K562 (cell line): ENCODE measurements at regions not wholly inside any gene's neighbourhood (a gene's known extent, or its start where the extent isn't known, plus 50 kb on each side); places are given as distances from the start of the nearest gene placed in this dataset.

Source experiments
- ATAC-seq: fragments of 200-7000 bp; cut with Tn5 transposase; 3 replicates; pipeline ENCODE4 v1.9.1; 2020; ENCODE audit warnings: moderate library complexity
- BruUV-seq: library from RNA; stranded (reverse); fragments of 400-500 nt; replicated peaks from 2 replicates; lab custom pipeline; 2021; lab: Mats Ljungman, UMichigan
- CTCF ChIA-PET: fragments of 300-600 bp; formaldehyde crosslinking; extraction: SDS; loops from one replicate; lab custom pipeline; 2021; ENCODE audit warnings: low intra/inter-chr PET ratio; lab: Yijun Ruan, JAX
- POLR2A ChIA-PET: fragments of 300-600, 350-650 bp; sonication (Branson Sonifier 250); formaldehyde crosslinking; extraction: SDS; loops from one replicate; lab custom pipeline; 2021; ENCODE audit warnings: antibody characterized with exemption, inconsistent platforms; lab: Yijun Ruan, JAX
- DNase-seq, 4 experiments: peaks; one replicate each; pipeline versions ENCODE4 v3.0.0 to v3.0.0-alpha.2; 2011 to 2018; ENCODE audit warnings: low spot score in 3 of 4, mixed read lengths in 3 of 4; ENCODE audit errors: extremely low read depth in 1 of 4
- FAIRE-seq: peaks from 2 replicates; lab custom pipeline; 2011; peaks lifted over from hg19 to GRCh38; lab: Jason Lieb, UNC
- H2AFZ ChIP-seq: 2 replicates; pipeline ENCODE4 v1.6.0; 2011; ENCODE audit warnings: low read depth, low read length, control low read depth, inconsistent platforms
- H3K27ac ChIP-seq: fragments of 200-600 bp; 3 replicates; pipeline ENCODE4 v1.8.0; 2011; ENCODE audit warnings: low read depth, mild to moderate bottlenecking, control low read depth, inconsistent platforms, low read length, moderate library complexity, mixed read lengths; ENCODE audit errors: extremely low read depth
- H3K27me3 ChIP-seq, 2 experiments: fragments of 300-600 bp in 1 of 2; 2 replicates in 1 of 2; 3 replicates in 1 of 2; pipeline versions ENCODE4 v1.6.0 to v1.8.0; 2011; ENCODE audit warnings: inconsistent platforms in 2 of 2, low read length in 2 of 2, mild to moderate bottlenecking in 1 of 2, mixed read lengths in 1 of 2, moderate library complexity in 1 of 2; ENCODE audit not compliant: control insufficient read depth in 2 of 2, insufficient read depth in 2 of 2
- H3K36me3 ChIP-seq: fragments of 300-600 bp; 3 replicates; pipeline ENCODE4 v1.8.0; 2011; ENCODE audit warnings: mild to moderate bottlenecking, low read length, inconsistent platforms; ENCODE audit not compliant: control insufficient read depth, insufficient read depth
- H3K4me1 ChIP-seq, 2 experiments: fragments of 200-600 bp in 1 of 2; replicated peaks in 1 of 2; 2 replicates in 1 of 2; 3 replicates in 1 of 2; pipeline versions ENCODE4 v1.5.1 to v1.8.0; 2011; ENCODE audit warnings: inconsistent platforms in 2 of 2, low read length in 2 of 2, mild to moderate bottlenecking in 1 of 2, mixed read lengths in 1 of 2, moderate library complexity in 1 of 2; ENCODE audit not compliant: control insufficient read depth in 2 of 2, insufficient read depth in 2 of 2
- H3K4me2 ChIP-seq: 2 replicates; pipeline ENCODE4 v1.6.1; 2011; ENCODE audit warnings: low read length, control low read depth, inconsistent platforms, mixed read lengths; ENCODE audit not compliant: insufficient read depth
- H3K4me3 ChIP-seq: fragments of 200-600 bp; sonication (generic), shearing (Covaris generic); 2 replicates; pipeline ENCODE4 v1.5.1; 2016; ENCODE audit warnings: control low read depth, inconsistent platforms
- H3K79me2 ChIP-seq: fragments of 200-600 bp; 3 replicates; pipeline ENCODE4 v1.8.0; 2011; ENCODE audit warnings: low read length, inconsistent platforms; ENCODE audit not compliant: control insufficient read depth, insufficient read depth
- H3K9ac ChIP-seq, 2 experiments: 2 replicates each; pipeline versions ENCODE4 v1.6.0 to v1.6.1; 2011; ENCODE audit warnings: low read depth in 2 of 2, low read length in 2 of 2, control low read depth in 1 of 2, inconsistent platforms in 1 of 2, mild to moderate bottlenecking in 1 of 2, mixed read lengths in 1 of 2; ENCODE audit not compliant: insufficient read depth in 1 of 2
- H3K9me1 ChIP-seq: one replicate; pipeline ENCODE4 v1.6.0; 2011; ENCODE audit warnings: inconsistent platforms, mild to moderate bottlenecking, low read length, moderate library complexity; ENCODE audit not compliant: control insufficient read depth, insufficient read depth
- H3K9me3 ChIP-seq: replicated peaks from 2 replicates; pipeline ENCODE4 v1.5.1; 2011; ENCODE audit warnings: low read depth, low read length, inconsistent platforms; ENCODE audit not compliant: control insufficient read depth, insufficient read depth
- H4K20me1 ChIP-seq: replicated peaks from 2 replicates; pipeline ENCODE4 v1.6.1; 2011; ENCODE audit warnings: low read length, inconsistent platforms, mixed read lengths; ENCODE audit not compliant: control insufficient read depth, insufficient read depth
- KLF13 ChIP-seq: fragments of 450-650 bp; IDR thresholded peaks from 2 replicates; pipeline ENCODE4 v1.6.1; 2016; ENCODE audit warnings: missing genetic modification characterization, low read depth, mild to moderate bottlenecking, missing compliant biosample characterization, moderate library complexity, borderline replicate concordance
- PBX2 ChIP-seq, 2 experiments: IDR thresholded peaks in 1 of 2; conservative IDR thresholded peaks in 1 of 2; 2 replicates each; pipeline ENCODE4 v1.6.1; 2016; ENCODE audit warnings: low read depth in 2 of 2, mild to moderate bottlenecking in 1 of 2, missing compliant biosample characterization in 1 of 2, missing genetic modification characterization in 1 of 2, moderate library complexity in 1 of 2
- ZNF165 ChIP-seq: fragments of 250-450 bp; sonication (Bioruptor Pico); IDR thresholded peaks from 2 replicates; pipeline ENCODE4 v1.4.0; 2020; ENCODE audit warnings: borderline replicate concordance
- WGBS: fragments of 100-300 bp; shearing (Covaris generic); methylation state at CpG from one replicate; pipeline ENCODE4 v1.1.6; 2016; ENCODE audit warnings: low coverage, mixed read lengths; ENCODE audit not compliant: insufficient coverage; ENCODE audit errors: missing lambda C conversion rate; 5-methylcytosine and 5-hydroxymethylcytosine counted together
- in situ Hi-C: fragments of 300-500 bp; cut with MboI; formaldehyde crosslinking; loops from 4 replicates; pipeline ENCODE4 v1.15.0; 2018; ENCODE audit warnings: inconsistent platforms, mixed read lengths
- intact Hi-C: fragments of 100-400 bp; cut with micrococcal nuclease; formaldehyde crosslinking; loops from 2 replicates; pipeline ENCODE4 v1.14.2; 2022

- Histone ChIP-seq H3K79me2 (no peaks in the 10 kb centered on the region), H4K20me1 (no peaks in the 10 kb centered on the region), H3K27ac (no peak overlapping the region), H3K4me1 (no peaks in the 10 kb centered on the region), H3K9me1 (no peaks in the 10 kb centered on the region), H3K27me3 (no peaks in the 10 kb centered on the region), H3K9ac (no peak overlapping the region), H3K9me3 (no peaks in the 10 kb centered on the region), H3K36me3 (no peaks in the 10 kb centered on the region), H3K4me3 (no peak overlapping the region), H2AFZ (no peak overlapping the region), H3K4me2 (no peak overlapping the region)
- CTCF ChIA-PET = no interaction called here
- ATAC-seq = no peak
- WGBS = 6% methylated on average over 2 of the region's 2 CpGs
- TF ChIP-seq KLF13 (tag) (no peak), PBX2 (CRISPR knock-in tag; IDR thresholded peaks at IDR 0.05; ENCODE audit: low read depth) (no peak), PBX2 (tag; conservative IDR thresholded peaks at IDR 0.05; ENCODE audit: low read depth) (no peak), ZNF165 (no peak)
- FAIRE-seq = no peak
- intact Hi-C loops = no loop called here
- BruUV-seq = no TSS peak
- POLR2A ChIA-PET = no interaction called here
- DNase-seq = no peak
- in situ Hi-C loops = no loop called here
Observed at GRCh38 chr2:193231634-193232033, 1036.9 kb upstream of the TMEFF2 start.
